Sigmoid colon (tissue), 6 donors: ENCODE measurements at regions not wholly inside any gene's neighbourhood (a gene's known extent, or its start where the extent isn't known, plus 50 kb on each side); places are given as distances from the start of the nearest gene placed in this dataset.

Source experiments
- DNase-seq: peaks from one replicate; pipeline ENCODE4 v3.0.0-alpha.2; 2019
- H3K27ac ChIP-seq, 4 donors: fragments of 200-600 bp; sonication (generic); one replicate each; pipeline ENCODE4 v1.5.1; 2016 to 2019; ENCODE audit warnings: mild to moderate bottlenecking in 1 of 4
- H3K27me3 ChIP-seq, 3 donors: fragments of 200-600 bp; sonication (generic); one replicate each; pipeline ENCODE4 v1.5.1; 2019; ENCODE audit warnings: mild to moderate bottlenecking in 1 of 3
- H3K36me3 ChIP-seq, 4 donors: fragments of 200-600 bp; sonication (generic); one replicate each; pipeline ENCODE4 v1.5.1; 2016 to 2019
- H3K4me1 ChIP-seq, 4 donors: fragments of 200-600 bp; sonication (generic); one replicate each; pipeline ENCODE4 v1.5.1; 2017 to 2019
- H3K4me3 ChIP-seq, 4 donors: fragments of 200-600 bp; sonication (generic); one replicate each; pipeline ENCODE4 v1.5.1; 2017 to 2019; ENCODE audit warnings: mild to moderate bottlenecking in 2 of 4, moderate library complexity in 1 of 4
- H3K9me3 ChIP-seq, 4 donors: fragments of 200-600 bp in 3 of 4; sonication (generic) in 3 of 4; one replicate each; pipeline versions ENCODE4 v1.5.1 to v1.6.1; 2013 to 2019
- EP300 ChIP-seq, 4 donors: sonication (generic); formaldehyde crosslinking; IDR thresholded peaks; one replicate each; pipeline ENCODE4 v1.6.1; 2017; ENCODE audit warnings: antibody characterized with exemption in 4 of 4
- POLR2A ChIP-seq, 2 donors: fragments of 450-650 bp; IDR thresholded peaks; one replicate each; pipeline ENCODE4 v1.6.1; 2016; ENCODE audit warnings: antibody characterized with exemption in 2 of 2, mild to moderate bottlenecking in 2 of 2, moderate library complexity in 2 of 2
- POLR2AphosphoS5 ChIP-seq, 4 donors: sonication (generic); formaldehyde crosslinking; IDR thresholded peaks; one replicate each; pipeline ENCODE4 v1.6.1; 2017; ENCODE audit warnings: antibody characterized with exemption in 4 of 4
- WGBS, 2 donors: extraction: QIAGEN DNeasy Blood & Tissue Kit; methylation state at CpG; one replicate each; pipeline ENCODE4 v1.1.7; 2013; 5-methylcytosine and 5-hydroxymethylcytosine counted together
- intact Hi-C: fragments of 100-400 bp; cut with DNase I; formaldehyde crosslinking; loops from one replicate; pipeline ENCODE4 v1.15.1; 2023
- TF ChIP-seq, protein P1 (sequence below), 4 experiments: fragments of 450-650 bp in 3 of 4; fragments of 200-600 bp in 1 of 4; IDR thresholded peaks; one replicate each; pipeline ENCODE4 v1.5.1; 2016 to 2019; ENCODE audit warnings: antibody characterized with exemption in 4 of 4, mild to moderate bottlenecking in 3 of 4, moderate library complexity in 2 of 4
- donor health status: healthy with polysubstance abuse.
- donor health status: healthy.

DNA sequence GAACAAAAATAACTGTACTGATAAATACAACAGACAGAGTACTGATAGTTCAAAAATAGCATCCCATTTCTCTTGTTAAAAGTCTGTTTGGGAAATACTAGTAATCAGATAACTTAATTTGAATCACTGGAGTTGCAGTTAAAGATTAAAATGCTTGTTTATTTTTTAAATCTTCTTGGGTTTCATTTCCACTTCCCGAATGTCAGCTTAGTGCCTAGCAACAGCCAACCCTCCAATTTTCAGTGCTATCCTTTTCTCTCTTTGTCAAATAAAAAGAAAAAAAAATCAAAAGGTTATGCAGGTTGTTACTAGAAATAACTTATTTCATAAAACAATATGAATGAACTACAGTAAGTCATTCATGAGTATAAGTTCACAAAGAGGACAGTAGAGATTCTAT is 257.7 kb upstream of the STXBP5 start:
- 66 to 76% methylated on average over 1 of the region's 1 CpG for WGBS, 2 donors
- TF ChIP-seq, protein P1, sequence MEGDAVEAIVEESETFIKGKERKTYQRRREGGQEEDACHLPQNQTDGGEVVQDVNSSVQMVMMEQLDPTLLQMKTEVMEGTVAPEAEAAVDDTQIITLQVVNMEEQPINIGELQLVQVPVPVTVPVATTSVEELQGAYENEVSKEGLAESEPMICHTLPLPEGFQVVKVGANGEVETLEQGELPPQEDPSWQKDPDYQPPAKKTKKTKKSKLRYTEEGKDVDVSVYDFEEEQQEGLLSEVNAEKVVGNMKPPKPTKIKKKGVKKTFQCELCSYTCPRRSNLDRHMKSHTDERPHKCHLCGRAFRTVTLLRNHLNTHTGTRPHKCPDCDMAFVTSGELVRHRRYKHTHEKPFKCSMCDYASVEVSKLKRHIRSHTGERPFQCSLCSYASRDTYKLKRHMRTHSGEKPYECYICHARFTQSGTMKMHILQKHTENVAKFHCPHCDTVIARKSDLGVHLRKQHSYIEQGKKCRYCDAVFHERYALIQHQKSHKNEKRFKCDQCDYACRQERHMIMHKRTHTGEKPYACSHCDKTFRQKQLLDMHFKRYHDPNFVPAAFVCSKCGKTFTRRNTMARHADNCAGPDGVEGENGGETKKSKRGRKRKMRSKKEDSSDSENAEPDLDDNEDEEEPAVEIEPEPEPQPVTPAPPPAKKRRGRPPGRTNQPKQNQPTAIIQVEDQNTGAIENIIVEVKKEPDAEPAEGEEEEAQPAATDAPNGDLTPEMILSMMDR (IDR thresholded peaks at IDR 0.05), result no peak
- TF ChIP-seq POLR2AphosphoS5 (IDR thresholded peaks at IDR 0.05), result no peak
- no peak for TF ChIP-seq POLR2A (IDR thresholded peaks at IDR 0.05)
- no peak for TF ChIP-seq EP300 (IDR thresholded peaks at IDR 0.05)
- intact Hi-C loops, result no loop called here
- Histone ChIP-seq H3K4me1 (no peaks in the 10 kb centered on the region), H3K27me3 (no peaks in the 10 kb centered on the region), H3K36me3 (no peaks in the 10 kb centered on the region), H3K9me3 (peaks cover 0 to 7% (median 0%) of the 10 kb centered on the region in 4 donors), H3K27ac (no peak overlapping the region), H3K4me3 (no peak overlapping the region)
- DNase-seq, result no peak

DNA sequence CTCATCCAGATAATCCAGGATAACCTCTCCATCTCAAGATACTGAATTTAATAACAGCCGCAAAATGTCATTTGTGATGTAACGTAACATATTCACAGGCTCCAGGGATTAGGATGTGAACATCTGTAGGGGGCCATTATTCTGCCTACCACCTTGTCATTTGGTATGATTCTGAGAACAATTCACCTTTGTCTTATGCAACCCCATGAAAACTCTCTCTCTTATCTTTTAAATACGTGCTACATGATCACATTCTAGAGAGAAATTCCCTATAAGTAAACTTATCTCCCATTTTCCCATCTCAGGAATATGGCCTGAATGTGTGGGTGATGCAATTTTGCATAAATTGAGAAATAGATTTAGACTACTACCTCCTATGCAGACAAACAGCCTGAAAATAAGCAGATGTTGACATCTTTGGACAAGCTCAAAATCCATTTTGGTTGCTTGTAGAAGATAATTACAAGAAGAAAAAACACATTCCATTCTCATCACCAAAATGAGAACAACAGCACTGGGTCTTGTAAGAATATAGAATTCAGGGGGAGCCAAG is 255.4 kb upstream of the STXBP5 start:
- Histone ChIP-seq H3K4me1 (no peaks in the 10 kb centered on the region), H3K27ac (no peak overlapping the region), H3K27me3 (no peaks in the 10 kb centered on the region), H3K9me3 (no peaks in the 10 kb centered on the region), H3K36me3 (no peaks in the 10 kb centered on the region), H3K4me3 (no peak overlapping the region)
- TF ChIP-seq EP300 (IDR thresholded peaks at IDR 0.05) (no peak), POLR2A (IDR thresholded peaks at IDR 0.05) (no peak), POLR2AphosphoS5 (IDR thresholded peaks at IDR 0.05) (no peak)
- TF ChIP-seq, protein P1 (IDR thresholded peaks at IDR 0.05), result no peak
- DNase-seq, result no peak
- intact Hi-C loops, result no loop called here
- WGBS, 2 donors, result 96% methylated on average over 3 of the region's 3 CpGs

DNA sequence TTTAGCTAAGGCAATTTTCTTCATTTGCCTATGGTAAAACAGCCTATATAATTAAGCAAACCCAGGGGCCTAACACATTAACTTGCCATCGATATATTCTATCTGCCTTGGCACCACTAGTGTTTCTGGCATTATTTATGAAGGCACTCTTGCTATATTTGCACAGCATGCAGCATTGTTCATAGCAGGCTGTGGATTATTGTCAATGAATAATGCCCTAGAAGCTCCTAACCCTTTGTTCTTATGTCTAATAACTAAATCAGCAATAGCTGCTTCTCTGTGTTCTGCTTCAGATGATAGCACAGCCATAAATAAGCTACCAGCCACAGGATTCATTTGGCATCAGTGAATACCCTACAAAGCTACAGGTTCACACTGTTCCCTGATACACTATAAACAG is 254.8 kb upstream of the STXBP5 start:
- Histone ChIP-seq H3K36me3 (no peaks in the 10 kb centered on the region), H3K27me3 (no peaks in the 10 kb centered on the region), H3K9me3 (no peaks in the 10 kb centered on the region), H3K4me3 (no peak overlapping the region), H3K27ac (no peak overlapping the region), H3K4me1 (no peaks in the 10 kb centered on the region)
- intact Hi-C loops, result no loop called here
- no peak for TF ChIP-seq EP300 (IDR thresholded peaks at IDR 0.05)
- TF ChIP-seq, protein P1 (IDR thresholded peaks at IDR 0.05), result no peak
- TF ChIP-seq POLR2AphosphoS5 (IDR thresholded peaks at IDR 0.05), result no peak
- TF ChIP-seq POLR2A (IDR thresholded peaks at IDR 0.05), result no peak
- no peak for DNase-seq
- 86 to 92% methylated on average over 1 of the region's 1 CpG for WGBS, 2 donors

DNA sequence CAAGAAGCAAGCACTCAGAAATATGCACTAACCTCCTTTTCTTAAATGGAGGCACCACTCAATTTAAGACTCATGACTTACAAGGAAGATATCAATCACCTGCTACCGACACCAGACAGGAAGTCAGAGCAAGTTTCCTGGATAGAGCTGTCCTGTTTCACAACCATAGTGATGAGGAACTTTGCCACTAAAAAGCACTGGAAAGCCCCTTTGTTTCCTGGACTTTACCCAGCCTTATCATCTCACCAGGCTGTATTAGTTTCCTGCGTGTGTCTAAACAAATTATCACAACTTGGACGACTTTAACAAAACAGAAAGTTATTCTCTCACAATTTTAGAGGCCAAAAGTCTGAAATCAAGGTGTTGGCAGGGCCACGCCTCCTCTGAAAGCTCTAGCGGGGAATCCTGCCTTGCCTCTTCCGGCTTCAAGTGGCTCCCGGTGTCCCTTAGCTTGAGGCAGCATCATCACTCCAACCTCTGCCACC is 253.8 kb upstream of the STXBP5 start:
- Histone ChIP-seq H3K4me3 (no peak overlapping the region), H3K4me1 (no peaks in the 10 kb centered on the region), H3K27me3 (no peaks in the 10 kb centered on the region), H3K27ac (no peak overlapping the region), H3K9me3 (no peaks in the 10 kb centered on the region), H3K36me3 (no peaks in the 10 kb centered on the region)
- DNase-seq, result no peak
- WGBS, 2 donors, result 8 to 40% methylated on average over 7 of the region's 7 CpGs
- no peak for TF ChIP-seq POLR2A (IDR thresholded peaks at IDR 0.05)
- TF ChIP-seq, protein P1 (IDR thresholded peaks at IDR 0.05), result no peak
- TF ChIP-seq POLR2AphosphoS5 (IDR thresholded peaks at IDR 0.05), result no peak
- TF ChIP-seq EP300 (IDR thresholded peaks at IDR 0.05), result no peak
- intact Hi-C loops, result no loop called here

DNA sequence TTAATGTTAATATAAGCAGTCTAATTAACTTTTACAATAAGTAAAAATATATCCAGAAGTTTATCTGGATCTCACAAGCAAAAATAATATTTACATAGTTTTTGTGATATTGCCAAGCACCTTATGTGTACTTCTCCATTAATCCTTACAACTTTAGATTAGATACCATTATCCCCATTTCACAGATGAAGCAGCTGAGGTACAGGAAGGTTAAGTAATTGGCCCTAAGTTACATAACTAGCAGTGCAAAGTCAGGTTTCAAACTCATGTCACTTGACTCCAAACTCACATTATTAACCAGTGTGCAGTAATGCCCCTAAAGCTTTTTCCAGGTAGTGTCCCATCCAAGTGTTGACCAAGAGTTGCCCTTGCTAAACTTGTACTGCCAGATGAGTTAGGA is 248.6 kb upstream of the STXBP5 start:
- no peak for DNase-seq
- Histone ChIP-seq H3K27ac (no peak overlapping the region), H3K27me3 (no peaks in the 10 kb centered on the region), H3K4me3 (no peak overlapping the region), H3K36me3 (no peaks in the 10 kb centered on the region), H3K9me3 (no peaks in the 10 kb centered on the region), H3K4me1 (no peaks in the 10 kb centered on the region)
- intact Hi-C loops, result no loop called here
- TF ChIP-seq EP300 (IDR thresholded peaks at IDR 0.05), result no peak
- TF ChIP-seq, protein P1 (IDR thresholded peaks at IDR 0.05), result no peak
- no peak for TF ChIP-seq POLR2A (IDR thresholded peaks at IDR 0.05)
- TF ChIP-seq POLR2AphosphoS5 (IDR thresholded peaks at IDR 0.05), result no peak
